Suprapubic skin (tissue), 4 donors: ENCODE measurements at regions not wholly inside any gene's neighbourhood (a gene's known extent, or its start where the extent isn't known, plus 50 kb on each side); places are given as distances from the start of the nearest gene placed in this dataset.

Source experiments
- EP300 ChIP-seq: sonication (generic); formaldehyde crosslinking; IDR thresholded peaks from one replicate; pipeline ENCODE4 v1.6.1; 2017; ENCODE audit warnings: antibody characterized with exemption
- POLR2A ChIP-seq, 2 donors: fragments of 450-650 bp; IDR thresholded peaks; one replicate each; pipeline ENCODE4 v1.6.1; 2017; ENCODE audit warnings: antibody characterized with exemption in 2 of 2, mild to moderate bottlenecking in 2 of 2, moderate library complexity in 2 of 2
- POLR2AphosphoS5 ChIP-seq, 3 donors: sonication (generic); formaldehyde crosslinking; IDR thresholded peaks; one replicate each; pipeline ENCODE4 v1.6.1; 2017; ENCODE audit warnings: antibody characterized with exemption in 3 of 3

- TF ChIP-seq POLR2AphosphoS5 (IDR thresholded peaks at IDR 0.05): no peak
- TF ChIP-seq POLR2A (IDR thresholded peaks at IDR 0.05): no peak
- TF ChIP-seq EP300: no peak
Measured at GRCh38 chr12:89117448-89118034, 234.8 kb downstream of the DUSP6 start.
